HG03159 (cell line): ENCODE measurements at regions not wholly inside any gene's neighbourhood (a gene's known extent, or its start where the extent isn't known, plus 50 kb on each side); places are given as distances from the start of the nearest gene placed in this dataset.
"Not testable (repeated sequence)": the region's sequence is repeated elsewhere in the genome, so short reads cannot be mapped to it uniquely, and the experiment has no call there.

Experiments used
- ATAC-seq: cut with Tn5 transposase; IDR thresholded peaks from one replicate; pipeline ENCODE4 v1.9.1; 2021; ENCODE audit warnings: mild to moderate bottlenecking, moderate library complexity; ENCODE audit not compliant: unreplicated experiment

DNA sequence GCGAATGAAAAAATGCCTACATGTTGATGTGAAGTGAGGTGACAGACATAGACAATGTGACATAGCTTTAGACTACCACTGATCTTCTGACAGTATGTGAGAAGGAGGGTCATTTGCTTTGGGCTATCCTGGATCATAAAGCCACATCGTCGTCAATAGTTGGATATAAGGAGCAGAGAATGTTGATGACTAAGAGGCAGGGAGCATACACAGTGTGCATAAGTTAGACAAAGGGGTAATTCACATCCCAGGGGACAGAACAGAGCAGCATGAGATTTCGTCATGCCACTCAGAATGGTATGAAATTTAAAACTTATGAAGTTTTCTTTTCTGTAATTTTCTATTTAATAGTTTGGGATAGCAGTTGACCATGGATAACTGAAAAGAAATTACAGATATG is 403.2 kb downstream of the DSC3 start:
- ATAC-seq: no peak

DNA sequence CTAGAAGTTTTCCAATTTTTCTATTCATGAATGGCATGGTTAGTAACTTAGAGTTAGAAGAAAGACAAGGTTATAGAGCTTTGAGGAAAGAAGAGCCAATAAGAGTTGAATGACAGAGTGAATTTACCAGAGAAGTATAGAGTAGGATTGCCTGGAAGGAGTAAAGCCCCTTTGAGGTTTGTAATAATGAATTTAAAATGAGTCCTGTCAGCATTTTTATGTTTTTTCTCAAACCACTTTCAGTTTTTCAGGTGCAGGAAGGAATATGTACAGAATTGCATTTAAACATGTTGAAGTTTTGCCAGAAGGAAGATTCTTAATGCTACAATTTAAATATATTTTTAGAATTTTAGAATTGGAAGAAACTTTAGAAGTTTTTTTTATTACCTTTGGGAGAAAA is 408.3 kb downstream of the DSC3 start:
- no peak for ATAC-seq

DNA sequence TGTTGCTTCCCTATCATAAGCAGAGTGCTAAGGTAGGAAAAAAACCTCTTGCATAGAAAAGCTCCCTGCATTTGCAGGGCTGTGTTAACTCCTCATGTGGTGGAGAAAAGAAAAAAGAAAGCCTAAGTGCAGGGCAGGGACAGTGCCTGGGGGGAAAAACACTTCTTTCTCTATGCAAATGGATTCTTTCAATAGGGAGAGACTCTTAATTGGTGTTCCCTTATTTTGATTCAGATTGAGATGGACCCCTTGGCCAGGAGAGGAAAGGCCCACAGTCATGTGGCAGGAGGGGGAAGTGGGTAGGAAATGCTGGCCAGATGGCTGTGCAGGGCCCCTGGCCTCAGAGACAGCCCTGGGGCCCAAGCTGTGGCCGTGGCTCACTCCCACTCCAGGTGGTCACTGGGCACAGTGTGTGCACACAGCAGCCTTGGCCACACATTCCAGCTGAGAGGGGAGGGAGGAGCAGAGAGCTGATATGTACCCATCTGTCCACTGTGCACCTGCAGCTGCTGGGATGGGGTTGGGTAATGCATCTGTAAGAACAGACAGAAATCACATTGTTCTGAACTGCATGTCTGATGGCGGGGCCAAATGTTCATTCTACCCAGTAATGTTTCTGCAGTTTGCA is 410.4 kb downstream of the DSC3 start:
- ATAC-seq: no peak

DNA sequence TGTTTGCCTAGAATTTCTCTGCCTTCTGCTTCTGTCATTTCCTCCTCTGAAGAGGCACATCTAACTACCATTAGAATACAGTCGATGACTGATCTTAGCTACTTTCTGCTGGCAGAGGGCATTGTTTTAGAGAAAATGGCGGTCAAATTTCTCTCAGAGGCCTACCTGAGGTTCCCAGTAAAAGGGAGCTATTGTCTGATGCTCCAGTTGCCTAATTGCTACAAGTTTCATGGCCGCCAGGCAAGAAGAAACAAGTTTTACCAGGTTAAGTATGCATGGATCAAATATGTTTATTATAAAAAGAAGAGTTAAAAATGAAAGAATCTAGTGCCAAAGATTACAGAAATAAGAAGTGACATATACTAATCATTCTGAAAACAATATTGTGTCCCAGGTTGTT is 416.6 kb downstream of the DSC3 start:
- no peak for ATAC-seq

DNA sequence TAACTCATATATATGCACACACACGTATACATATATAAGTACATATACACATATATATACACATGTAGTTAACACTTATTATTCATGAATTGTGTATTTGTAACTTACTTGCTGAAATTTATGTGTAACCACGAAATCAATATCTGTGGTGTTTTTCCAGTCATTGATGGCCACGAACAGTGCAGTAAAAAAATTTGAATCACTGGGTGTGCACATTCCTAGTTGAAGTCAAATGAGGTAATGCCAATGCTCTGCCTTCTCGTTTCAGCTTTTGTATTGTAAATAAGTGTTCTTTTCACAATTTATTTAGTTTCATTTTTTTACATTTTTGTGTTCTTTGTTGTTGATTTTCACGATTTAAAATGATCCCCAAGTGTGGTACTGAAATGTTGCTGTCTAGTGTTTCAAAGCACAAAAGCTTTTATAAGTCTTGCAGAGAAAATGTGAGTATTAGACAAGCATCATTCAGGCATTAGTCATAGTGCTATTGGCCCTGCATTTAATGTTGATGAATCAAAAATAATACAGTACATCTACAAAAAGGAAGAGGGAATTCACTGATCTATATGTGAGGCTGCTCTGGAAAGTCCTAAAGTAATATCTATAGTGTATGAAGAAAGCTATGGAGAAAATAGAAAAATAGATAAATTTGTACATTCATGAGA is 419.0 kb downstream of the DSC3 start:
- ATAC-seq: no peak

DNA sequence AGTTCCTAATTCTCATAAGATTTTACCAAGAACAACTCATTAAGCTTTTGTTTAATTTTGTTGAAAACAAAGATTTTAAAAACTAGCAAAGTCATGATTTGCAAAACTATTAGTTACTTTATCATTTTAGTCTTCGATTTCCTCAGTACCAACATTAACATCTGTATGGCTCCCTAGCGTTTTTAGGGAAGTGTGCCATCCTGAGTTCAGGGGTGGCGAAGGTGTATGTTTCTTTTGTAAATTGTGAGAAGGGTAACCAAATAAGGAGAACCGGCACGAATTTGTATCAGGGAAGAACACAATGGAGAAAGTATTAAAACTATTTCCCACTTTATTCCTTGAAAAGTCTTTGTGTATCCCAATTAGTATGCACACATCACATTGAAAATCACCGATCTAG is 419.9 kb downstream of the DSC3 start:
- ATAC-seq: no peak

DNA sequence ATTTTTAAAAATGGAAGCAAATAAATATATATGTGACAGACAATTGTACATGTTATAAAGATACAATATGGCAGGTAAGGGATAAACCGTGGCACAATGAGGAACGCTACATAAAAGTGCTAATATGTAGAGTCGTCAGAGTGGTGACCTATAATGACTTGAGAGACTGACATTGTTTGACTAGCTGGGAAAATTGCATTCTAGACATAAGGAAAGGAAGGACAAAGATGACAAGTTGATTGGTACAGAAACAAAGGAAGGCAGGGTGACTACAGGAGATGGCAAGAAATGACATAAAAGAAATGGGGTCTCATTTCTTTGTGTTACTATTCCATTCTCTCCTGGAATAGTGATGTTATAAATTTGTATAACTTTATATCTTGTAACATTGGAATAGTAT is 420.4 kb downstream of the DSC3 start:
- ATAC-seq: no peak

DNA sequence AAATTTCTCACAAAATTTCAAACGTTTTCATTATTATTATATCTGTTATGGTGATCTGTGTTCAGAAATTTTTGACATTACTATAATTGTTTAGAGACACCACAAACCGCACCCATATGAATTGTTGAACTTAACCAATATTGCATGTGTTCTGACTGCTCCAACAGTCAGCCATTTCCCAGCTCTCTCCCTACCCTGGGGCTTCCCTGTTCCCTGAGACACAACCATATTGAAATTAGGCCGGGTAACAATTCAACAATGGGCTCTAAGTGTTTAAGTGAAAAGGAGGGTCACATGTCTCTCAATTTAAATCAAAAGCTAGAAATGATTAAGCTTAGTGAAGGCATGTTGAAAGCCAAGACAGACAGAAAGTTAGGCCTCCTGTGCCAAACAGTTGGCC is 424.0 kb downstream of the DSC3 start:
- no peak for ATAC-seq

DNA sequence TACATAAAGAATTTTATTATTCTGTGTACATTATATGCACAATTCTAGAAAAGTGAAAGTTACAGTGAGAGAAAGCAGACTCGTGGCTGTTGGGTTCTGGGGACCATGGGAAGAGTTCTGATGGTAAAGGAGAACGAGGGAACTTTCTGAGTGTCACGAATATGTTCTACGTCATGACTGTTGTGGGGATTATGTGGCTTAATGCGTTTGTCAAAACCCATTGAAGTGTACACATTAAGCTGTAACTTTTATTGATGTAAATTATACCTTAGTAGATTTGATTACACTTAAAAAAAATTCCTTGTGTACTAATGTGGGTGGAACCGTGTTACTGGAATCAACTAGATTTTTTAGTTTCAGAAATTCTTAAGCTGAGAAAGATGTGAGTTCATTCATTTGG is 426.1 kb downstream of the DSC3 start:
- ATAC-seq: no peak

DNA sequence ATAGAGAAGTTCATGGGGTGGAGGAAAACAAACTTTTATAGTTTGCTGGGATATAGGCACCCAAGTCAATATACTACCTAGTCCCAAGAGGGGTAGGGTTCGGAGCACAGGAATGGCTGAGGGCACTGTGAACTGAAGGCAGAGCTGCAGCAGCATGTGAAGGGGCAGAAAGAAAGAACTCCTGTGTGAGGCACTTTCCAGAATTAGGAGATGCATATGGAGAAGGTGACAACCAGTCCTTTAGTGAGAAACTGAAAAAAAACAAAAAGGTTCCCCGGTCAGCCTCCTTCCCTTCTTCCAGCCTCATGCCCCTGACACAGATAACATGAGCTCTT is 429.1 kb downstream of the DSC3 start:
- no peak for ATAC-seq

DNA sequence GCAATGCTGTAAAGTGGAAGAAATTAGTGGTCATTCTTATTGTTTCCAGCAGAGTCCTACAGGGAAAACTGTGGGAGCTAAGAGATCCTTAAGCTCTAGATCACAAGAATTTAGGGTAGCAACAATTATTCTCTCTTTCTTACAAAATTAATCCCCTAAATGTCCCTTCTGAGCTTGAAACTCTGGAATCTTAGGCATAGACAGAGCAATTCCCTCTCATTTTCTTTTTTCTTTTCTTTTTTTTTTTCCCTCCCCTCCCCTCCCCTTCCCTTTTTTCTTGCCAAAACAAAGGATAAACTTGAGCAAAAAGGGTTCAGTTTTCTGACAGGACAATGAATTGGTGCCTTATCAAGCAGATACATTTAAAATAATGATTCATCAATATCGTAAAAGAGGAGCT is 441.0 kb downstream of the DSC3 start:
- no peak for ATAC-seq

DNA sequence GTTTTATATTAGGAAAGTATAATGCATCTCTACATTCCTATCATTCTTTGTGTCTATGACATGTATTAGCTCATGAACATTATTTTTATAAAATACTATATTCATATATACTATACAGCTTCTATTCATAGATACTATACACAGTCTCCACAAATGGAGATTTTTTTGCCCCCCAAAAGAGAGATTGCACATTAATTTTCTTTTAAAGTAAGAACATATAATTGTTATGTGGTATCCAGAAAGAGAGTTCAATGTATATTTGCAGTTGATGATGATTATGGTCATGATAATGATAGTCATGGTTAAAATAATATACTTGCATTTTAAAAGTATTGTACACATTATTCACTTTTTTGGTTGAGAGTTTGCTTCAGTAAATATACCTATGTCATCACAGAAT is 445.3 kb downstream of the DSC3 start:
- no peak for ATAC-seq

DNA sequence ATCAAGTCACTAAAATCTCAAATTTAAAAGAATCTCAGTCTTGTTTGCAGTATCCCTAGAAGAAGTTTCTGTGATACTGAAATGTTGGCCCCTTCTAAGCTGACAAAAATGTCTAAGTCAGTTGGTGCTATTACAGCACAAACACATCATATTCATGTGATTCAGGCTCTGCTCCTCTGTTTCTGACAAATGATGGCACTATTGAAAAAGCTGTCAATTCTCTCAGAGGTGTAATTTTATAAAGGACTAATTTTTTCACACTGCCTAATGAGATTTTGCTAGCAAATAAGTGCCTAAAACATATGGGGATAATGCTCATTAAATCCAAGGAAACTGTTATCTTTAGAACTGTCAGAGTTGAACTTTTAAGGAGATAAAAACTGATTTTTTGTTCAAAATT is 445.9 kb downstream of the DSC3 start:
- ATAC-seq: no peak

DNA sequence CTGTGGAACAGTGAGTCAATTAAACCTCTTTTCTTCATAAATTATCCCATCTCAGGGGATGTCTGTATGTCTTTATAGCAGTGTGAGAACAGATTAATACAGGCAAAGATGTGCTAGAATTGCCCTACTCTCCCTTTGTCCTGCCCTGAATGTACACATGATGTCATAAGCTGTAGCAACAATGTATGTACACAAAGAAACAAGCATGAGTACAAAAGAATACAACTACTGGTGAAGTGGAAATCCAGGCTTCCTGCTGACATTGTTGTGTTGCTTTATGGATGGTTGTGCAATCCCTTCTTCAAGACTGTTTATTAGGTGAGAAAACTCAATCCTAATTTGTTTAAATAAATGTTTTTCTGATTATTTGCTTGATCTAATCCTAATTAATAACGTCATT is 446.6 kb downstream of the DSC3 start:
- no peak for ATAC-seq

DNA sequence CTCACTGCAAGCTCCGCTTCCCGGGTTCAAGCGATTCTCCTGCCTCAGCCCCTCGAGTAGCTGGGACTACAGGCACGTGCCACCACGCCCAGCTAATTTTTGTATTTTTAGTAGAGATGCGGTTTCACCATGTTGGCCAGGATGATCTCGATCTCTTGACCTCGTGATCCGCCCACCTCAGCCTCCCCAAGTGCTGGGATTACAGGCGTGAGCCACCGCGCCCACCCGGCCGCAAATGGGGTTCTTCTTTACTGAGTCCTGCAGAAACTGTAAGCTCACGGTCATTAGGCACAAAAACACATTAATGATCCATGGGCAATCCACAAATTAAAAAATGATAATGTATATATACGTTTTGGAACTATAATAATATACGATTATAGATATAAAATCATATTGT is 447.6 kb downstream of the DSC3 start:
- ATAC-seq: not testable (repeated sequence)

DNA sequence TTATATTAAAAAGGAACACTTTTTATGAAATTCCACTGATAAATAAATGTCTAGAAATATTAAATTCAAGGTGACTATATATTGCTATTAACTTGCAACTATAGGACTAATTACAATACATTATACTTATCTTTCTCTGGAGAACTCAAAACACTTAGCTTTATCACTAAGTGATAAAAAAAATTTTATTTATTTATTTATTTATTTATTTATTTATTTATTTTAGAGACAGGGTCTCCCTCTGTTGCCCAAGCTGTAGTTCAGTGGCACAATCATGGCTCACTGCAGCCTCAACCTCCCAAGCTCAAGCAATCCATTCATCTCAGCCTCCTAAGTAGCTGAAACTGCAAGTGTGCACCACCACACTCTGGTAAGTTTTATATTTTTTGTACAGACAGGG is 451.1 kb downstream of the DSC3 start:
- ATAC-seq: no peak

DNA sequence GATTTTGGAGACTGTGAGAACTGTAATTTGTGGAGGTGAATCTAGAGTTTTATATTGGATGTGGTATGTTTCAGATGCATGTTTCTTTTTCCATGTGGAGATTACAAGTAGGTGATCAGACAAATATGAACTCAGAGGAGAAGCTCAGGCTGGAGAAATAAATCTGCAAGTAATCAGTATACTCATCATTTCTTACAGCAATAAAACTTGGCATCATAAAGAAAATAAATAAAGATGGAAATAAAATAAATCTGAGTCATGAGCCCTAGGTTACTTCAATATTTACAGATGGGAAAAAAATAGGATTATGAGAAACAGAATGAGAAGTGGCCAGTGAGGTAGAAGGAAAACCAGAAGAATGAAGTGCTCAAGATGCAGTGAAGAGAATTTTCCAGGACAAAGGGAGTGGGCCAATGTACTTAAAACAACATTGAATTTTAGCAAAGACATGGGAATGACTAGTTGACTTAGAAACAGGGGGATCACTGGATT is 453.8 kb downstream of the DSC3 start:
- no peak for ATAC-seq

DNA sequence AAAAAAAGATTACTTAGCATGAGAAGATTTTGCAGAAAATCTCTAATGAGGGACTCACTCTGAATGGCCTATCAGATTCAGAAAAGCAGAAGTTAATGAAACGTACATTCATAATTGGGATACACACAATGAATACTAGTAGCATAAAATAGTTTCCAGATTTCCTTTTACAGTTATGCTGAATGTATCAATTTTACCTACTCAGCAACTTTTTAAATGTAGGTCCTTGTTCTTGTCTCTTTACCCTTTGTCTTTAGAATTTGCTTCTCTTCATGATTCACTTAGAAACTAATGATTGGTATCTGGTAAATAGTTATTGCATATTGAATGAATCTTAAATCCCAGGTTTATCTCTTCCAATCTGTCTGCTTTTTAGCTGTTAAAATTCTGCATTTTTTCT is 458.8 kb downstream of the DSC3 start:
- no peak for ATAC-seq

DNA sequence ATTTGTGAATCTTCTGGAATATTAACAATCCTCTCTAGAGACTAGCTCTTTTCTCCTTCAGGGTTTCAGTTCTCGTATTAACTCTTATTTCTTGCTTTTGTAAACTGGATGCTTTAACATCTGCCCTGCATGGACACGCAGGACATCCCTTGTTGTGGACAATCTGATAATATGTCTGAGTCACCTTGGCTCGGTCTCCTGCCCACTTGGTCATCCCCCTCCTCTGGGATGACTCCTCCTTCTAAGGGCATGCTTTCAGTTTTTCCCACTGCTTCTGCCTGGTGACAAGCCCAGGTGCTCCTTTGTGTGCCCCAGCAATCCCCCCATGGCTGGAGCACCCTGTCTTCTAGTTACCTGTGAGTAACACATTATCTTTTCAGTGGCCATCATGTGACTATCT is 460.5 kb downstream of the DSC3 start:
- no peak for ATAC-seq

DNA sequence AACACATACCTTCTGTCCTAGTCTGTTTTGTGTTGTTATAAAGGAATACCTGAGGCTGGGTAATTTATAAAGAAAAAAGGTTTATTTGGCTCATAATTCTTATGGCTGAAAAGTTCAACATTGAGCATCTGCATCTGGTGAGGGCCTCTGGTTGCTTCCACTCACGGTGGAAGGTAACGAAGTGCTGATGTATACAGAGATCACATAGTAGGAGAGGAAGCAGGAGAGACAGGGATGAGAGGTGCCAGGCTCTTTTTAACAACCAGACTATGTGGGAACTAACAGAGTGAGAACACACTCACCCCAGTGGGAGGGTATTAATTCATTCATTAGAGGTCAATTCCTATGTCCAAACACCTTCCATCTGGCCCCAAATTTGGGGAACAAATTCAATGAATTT is 463.8 kb downstream of the DSC3 start:
- no peak for ATAC-seq

DNA sequence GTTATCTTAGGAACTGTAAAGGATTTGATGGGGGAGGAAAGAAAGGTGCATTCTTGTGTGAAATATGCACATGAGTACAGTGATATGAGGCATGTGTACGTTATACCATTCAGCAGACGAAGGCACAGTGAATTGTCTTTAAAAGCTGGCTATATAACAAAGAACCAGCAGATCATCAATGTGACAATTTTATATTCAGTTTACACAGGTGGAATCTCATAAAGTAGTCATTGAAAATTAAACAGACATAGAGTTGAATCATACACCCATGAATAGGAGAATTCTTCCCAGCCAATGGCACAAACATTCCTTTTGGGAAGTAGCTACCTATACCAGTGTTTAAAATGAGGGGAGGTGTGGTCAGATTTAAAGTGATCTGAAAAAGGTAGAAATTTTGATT is 470.3 kb downstream of the DSC3 start:
- ATAC-seq: no peak

DNA sequence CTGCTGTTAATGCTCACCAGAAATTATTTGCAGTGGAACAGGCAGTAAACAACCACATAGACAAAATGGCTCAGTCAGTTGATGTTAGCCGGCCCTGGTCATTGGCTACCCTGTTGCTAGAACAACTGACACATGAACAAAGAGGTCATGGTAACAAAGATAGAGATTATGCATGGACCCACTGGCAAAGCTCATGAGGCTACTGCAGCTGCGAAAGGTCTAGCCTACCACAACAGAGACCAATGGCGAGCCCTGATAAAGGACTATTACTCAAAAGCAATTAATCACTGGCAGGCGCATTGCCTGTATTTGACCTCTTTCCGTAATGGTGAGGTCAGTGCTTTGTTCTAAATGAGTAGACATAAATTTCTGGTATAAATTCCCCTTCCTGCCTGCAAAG is 474.2 kb downstream of the DSC3 start:
- no peak for ATAC-seq

DNA sequence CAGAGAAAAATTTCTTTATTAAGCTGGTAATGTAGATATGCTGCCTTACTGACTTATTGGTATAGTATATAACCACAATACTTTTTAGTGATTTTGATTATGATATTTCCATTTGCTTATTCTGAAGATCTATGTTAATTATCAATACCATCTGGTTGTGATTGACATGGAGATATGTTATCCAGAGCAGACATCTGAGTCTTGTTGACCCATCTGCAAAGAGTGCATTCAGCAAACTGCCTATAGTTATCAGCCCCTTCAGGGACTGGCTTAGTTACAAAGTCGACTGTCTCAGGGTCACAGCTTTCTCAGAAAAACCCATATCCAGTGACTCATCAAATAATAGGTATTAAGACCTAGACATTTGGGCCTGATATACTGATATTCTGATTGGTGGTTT is 475.7 kb downstream of the DSC3 start:
- ATAC-seq: no peak
